Esophagus squamous epithelium (tissue), 5 donors: ENCODE measurements at regions not wholly inside any gene's neighbourhood (a gene's known extent, or its start where the extent isn't known, plus 50 kb on each side); places are given as distances from the start of the nearest gene placed in this dataset.

Experiments
- DNase-seq: peaks from one replicate; lab custom pipeline; 2025; lab: John Stamatoyannopoulos, UW
- H3K27ac ChIP-seq, 4 donors: fragments of 200-600 bp; sonication (generic); one replicate each; pipeline ENCODE4 v1.5.1; 2016 to 2019; ENCODE audit warnings: mild to moderate bottlenecking in 1 of 4
- H3K27me3 ChIP-seq, 4 donors: fragments of 200-600 bp; sonication (generic); 1 replicate in 3 of 4; 2 replicates in 1 of 4; pipeline versions ENCODE4 v1.5.1 to v1.6.0; 2017 to 2021; ENCODE audit warnings: antibody characterized with exemption in 1 of 4
- H3K36me3 ChIP-seq, 3 donors: fragments of 200-600 bp; sonication (generic); one replicate each; pipeline ENCODE4 v1.5.1; 2016 to 2019
- H3K4me1 ChIP-seq, 3 donors: fragments of 200-600 bp; sonication (generic); one replicate each; pipeline ENCODE4 v1.5.1; 2017 to 2019
- H3K4me3 ChIP-seq, 4 donors: fragments of 200-600 bp; sonication (generic); 1 replicate in 3 of 4; 2 replicates in 1 of 4; pipeline ENCODE4 v1.5.1; 2016 to 2019; ENCODE audit warnings: mild to moderate bottlenecking in 2 of 4, moderate library complexity in 1 of 4
- H3K9me3 ChIP-seq, 3 donors: fragments of 200-600 bp; sonication (generic); one replicate each; pipeline ENCODE4 v1.5.1; 2016 to 2019
- CTCF ChIP-seq, 6 experiments: fragments of 450-650 bp in 4 of 6; fragments of 200-600 bp in 2 of 6; sonication (generic) in 2 of 6; IDR thresholded peaks; one replicate each; pipeline ENCODE4 v1.5.1; 2016 to 2019; ENCODE audit warnings: antibody characterized with exemption in 6 of 6, mild to moderate bottlenecking in 4 of 6, moderate library complexity in 4 of 6
- POLR2A ChIP-seq, 4 donors: fragments of 450-650 bp; IDR thresholded peaks; one replicate each; pipeline ENCODE4 v1.6.1; 2017; ENCODE audit warnings: antibody characterized with exemption in 4 of 4, mild to moderate bottlenecking in 4 of 4, moderate library complexity in 3 of 4
- WGBS, 2 donors: methylation state at CpG; one replicate each; pipeline ENCODE4 v1.1.5; 2018; 5-methylcytosine and 5-hydroxymethylcytosine counted together
- intact Hi-C: fragments of 100-400 bp; cut with DNase I; formaldehyde crosslinking; loops from one replicate; pipeline ENCODE4 v1.15.0; 2022
- donor health status: DM: yes; HTN: yes; CAD: no.

GRCh38 chr5:155252717-155253116 is 239.2 kb downstream of the KIF4B start:
- Histone ChIP-seq H3K4me3 (no peak overlapping the region), H3K4me1 (peaks cover 0 to 52% (median 3%) of the 10 kb centered on the region in 3 donors), H3K27ac (peak overlapping the region in 2 of 4 donors; percentile 27 to 36), H3K36me3 (no peaks in the 10 kb centered on the region), H3K27me3 (no peaks in the 10 kb centered on the region), H3K9me3 (no peaks in the 10 kb centered on the region)
- intact Hi-C loops: loop anchor here (10.0 kb wide), 1 partner anchor 108 kb away; no protein-coding TSS in a partner anchor
- no peak for DNase-seq
- TF ChIP-seq CTCF (IDR thresholded peaks at IDR 0.05): no peak
- WGBS, 2 donors: 39 to 56% methylated on average over 3 of the region's 3 CpGs

DNA sequence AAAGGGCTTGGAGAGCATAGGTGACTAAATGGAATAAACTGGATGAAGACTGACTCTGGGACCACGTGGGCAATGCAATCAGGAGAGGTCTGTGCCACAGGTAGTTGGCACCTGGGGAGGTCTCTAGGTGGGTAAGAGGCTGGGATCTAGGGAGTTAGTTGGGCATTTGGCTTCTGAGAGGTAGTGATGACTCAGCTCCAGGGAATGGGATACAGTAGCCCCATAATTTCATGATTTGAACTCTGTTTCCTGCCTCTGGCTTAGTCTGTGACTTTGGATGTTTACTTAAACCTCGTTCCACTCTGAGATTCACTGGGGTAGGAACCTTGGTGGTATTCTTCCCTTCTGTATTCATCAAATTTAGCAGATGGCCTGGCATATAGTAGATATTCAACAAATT is 240.8 kb downstream of the KIF4B start:
- intact Hi-C loops: loop anchor here (10.0 kb wide), 1 partner anchor 110 kb away; no protein-coding TSS in a partner anchor
- Histone ChIP-seq H3K9me3 (no peaks in the 10 kb centered on the region), H3K4me3 (no peak overlapping the region), H3K4me1 (peaks cover 0 to 59% (median 3%) of the 10 kb centered on the region in 3 donors), H3K36me3 (no peaks in the 10 kb centered on the region), H3K27me3 (no peaks in the 10 kb centered on the region), H3K27ac (no peak overlapping the region)
- WGBS, 2 donors: 36 to 41% methylated on average over 2 of the region's 2 CpGs
- TF ChIP-seq POLR2A (IDR thresholded peaks at IDR 0.05) (no peak), CTCF (IDR thresholded peaks at IDR 0.05) (no peak)
- no peak for DNase-seq

- WGBS, 2 donors: 30 to 33% methylated on average over 6 of the region's 6 CpGs
- Histone ChIP-seq H3K27ac (no peak overlapping the region), H3K4me3 (no peak overlapping the region)
Observed at GRCh38 chr5:155258161-155258560, 244.6 kb downstream of the KIF4B start.

DNA sequence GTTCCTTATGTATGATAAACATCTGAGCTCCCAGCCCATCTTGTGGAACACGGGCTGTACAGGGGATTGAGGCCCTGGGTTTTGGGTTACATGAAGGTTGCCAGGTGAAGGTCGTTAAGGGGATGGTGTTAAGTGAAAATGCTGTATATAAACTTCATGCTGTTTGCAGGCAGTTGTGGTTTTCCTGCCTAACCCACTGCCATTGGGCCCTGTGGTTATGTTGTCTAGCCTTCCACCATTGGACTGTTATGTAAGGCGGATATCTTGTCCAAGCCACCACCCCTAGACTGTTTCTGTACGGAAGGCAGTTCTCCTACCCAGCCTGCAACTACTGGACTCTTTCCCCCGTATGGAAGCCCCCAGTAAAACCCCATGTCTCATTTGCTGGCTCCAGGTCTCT is 246.1 kb downstream of the KIF4B start:
- Histone ChIP-seq H3K36me3 (no peaks in the 10 kb centered on the region), H3K9me3 (no peaks in the 10 kb centered on the region), H3K4me3 (no peak overlapping the region), H3K27ac (no peak overlapping the region), H3K27me3 (no peaks in the 10 kb centered on the region), H3K4me1 (peaks cover 0 to 26% (median 0%) of the 10 kb centered on the region in 3 donors)
- intact Hi-C loops: loop anchor here (10.0 kb wide), 1 partner anchor 115 kb away; no protein-coding TSS in a partner anchor
- DNase-seq: no peak
- 68 to 80% methylated on average over 5 of the region's 5 CpGs for WGBS, 2 donors
- TF ChIP-seq CTCF (IDR thresholded peaks at IDR 0.05): no peak
- TF ChIP-seq POLR2A (IDR thresholded peaks at IDR 0.05): no peak

More at GRCh38 chr5:155258161-155258560, 244.6 kb downstream of the KIF4B start:
- Histone ChIP-seq H3K4me1 (peaks cover 0 to 41% (median 0%) of the 10 kb centered on the region in 3 donors), H3K27me3 (no peaks in the 10 kb centered on the region), H3K9me3 (no peaks in the 10 kb centered on the region), H3K36me3 (no peaks in the 10 kb centered on the region)
- DNase-seq: no peak
- TF ChIP-seq CTCF (IDR thresholded peaks at IDR 0.05): no peak
- TF ChIP-seq POLR2A (IDR thresholded peaks at IDR 0.05): no peak
- intact Hi-C loops: loop anchor here (10.0 kb wide), 1 partner anchor 113 kb away; no protein-coding TSS in a partner anchor

DNA sequence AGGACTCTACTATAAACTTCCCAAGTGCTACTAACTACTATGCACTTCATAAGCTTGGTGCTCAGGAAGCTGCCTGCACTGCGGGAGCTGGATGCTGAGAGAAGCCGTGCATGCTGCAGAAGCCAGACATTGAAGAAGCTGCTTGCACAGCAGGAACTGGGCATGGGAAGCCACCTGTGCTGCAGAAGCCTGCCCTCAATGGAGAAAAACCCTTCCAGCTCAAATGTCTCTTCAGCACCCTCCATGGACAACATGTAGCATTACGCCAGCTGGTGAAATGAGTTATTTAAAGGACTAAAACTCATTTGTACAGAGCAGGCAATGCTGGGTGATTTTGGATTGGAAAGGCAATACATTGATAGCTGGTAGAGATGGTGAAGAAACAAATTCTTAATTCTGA is 247.2 kb downstream of the KIF4B start:
- TF ChIP-seq POLR2A (IDR thresholded peaks at IDR 0.05) (no peak), CTCF (IDR thresholded peaks at IDR 0.05) (peak in 4 of 6 experiments; percentile 9 to 70 (median 45))
- no peak overlapping the region for H3K27ac ChIP-seq
- H3K9me3 ChIP-seq: no peaks in the 10 kb centered on the region
- H3K36me3 ChIP-seq: no peaks in the 10 kb centered on the region
- DNase-seq: no peak
- H3K4me3 ChIP-seq: no peak overlapping the region
- H3K4me1 ChIP-seq: peaks cover 0 to 25% (median 0%) of the 10 kb centered on the region in 3 donors
- intact Hi-C loops: no loop called here
- no peaks in the 10 kb centered on the region for H3K27me3 ChIP-seq
- 69 to 72% methylated on average over 1 to 3 of the region's 3 CpGs for WGBS, 2 donors
